ENCODE measurements at regions not wholly inside any gene's neighbourhood (a gene's known extent, or its start where the extent isn't known, plus 50 kb on each side); places are given as distances from the start of the nearest gene placed in this dataset.
"Not testable (repeated sequence)": the region's sequence is repeated elsewhere in the genome, so short reads cannot be mapped to it uniquely, and the experiment has no call there.

DNA sequence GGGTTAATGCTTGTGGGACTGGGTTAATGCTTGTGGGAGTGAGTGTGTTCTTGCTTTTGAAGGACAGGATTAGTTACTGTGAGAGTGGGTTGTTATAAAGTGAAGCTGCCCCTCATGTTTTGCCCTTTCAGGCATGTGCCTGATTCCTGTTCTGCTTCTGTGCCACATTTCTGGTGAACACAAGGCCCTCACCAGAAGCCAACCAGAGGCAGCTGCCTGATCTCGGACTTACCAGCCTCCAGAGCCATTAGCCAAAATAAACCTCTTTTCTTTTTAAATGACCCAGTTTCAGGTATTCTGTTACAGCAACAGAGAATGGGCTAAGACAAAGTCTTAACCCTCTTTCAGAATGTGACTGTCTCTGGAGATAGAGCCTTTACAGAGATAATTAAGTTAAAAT is 113.3 kb upstream of the TMTC4 start:
- ChIA-PET POLR2A (no interaction called here), CTCF (no interaction called here)
- H3K4me1 Mint-ChIP-seq (ENCODE audit: insufficient read depth, unreplicated experiment), result peaks cover 5% of the 10 kb centered on the region
- H3K27me3 Mint-ChIP-seq (ENCODE audit: insufficient read depth, unreplicated experiment), result no peaks in the 10 kb centered on the region
- DNase-seq (ENCODE audit: unreplicated experiment), result no peak
- TF ChIP-seq, protein P1, sequence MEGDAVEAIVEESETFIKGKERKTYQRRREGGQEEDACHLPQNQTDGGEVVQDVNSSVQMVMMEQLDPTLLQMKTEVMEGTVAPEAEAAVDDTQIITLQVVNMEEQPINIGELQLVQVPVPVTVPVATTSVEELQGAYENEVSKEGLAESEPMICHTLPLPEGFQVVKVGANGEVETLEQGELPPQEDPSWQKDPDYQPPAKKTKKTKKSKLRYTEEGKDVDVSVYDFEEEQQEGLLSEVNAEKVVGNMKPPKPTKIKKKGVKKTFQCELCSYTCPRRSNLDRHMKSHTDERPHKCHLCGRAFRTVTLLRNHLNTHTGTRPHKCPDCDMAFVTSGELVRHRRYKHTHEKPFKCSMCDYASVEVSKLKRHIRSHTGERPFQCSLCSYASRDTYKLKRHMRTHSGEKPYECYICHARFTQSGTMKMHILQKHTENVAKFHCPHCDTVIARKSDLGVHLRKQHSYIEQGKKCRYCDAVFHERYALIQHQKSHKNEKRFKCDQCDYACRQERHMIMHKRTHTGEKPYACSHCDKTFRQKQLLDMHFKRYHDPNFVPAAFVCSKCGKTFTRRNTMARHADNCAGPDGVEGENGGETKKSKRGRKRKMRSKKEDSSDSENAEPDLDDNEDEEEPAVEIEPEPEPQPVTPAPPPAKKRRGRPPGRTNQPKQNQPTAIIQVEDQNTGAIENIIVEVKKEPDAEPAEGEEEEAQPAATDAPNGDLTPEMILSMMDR (IDR thresholded peaks at IDR 0.05; ENCODE audit: unreplicated experiment), result no peak
- intact Hi-C loops (cut with micrococcal nuclease), result no loop called here
- H3K36me3 Mint-ChIP-seq (ENCODE audit: insufficient read depth, unreplicated experiment), result no peaks in the 10 kb centered on the region
- H3K4me3 Mint-ChIP-seq (ENCODE audit: unreplicated experiment), result no peak overlapping the region
- BruUV-seq (replicated peaks), result no TSS peak
- H3K9me3 Mint-ChIP-seq (ENCODE audit: unreplicated experiment), result no peaks in the 10 kb centered on the region
- H3K27ac Mint-ChIP-seq (ENCODE audit: low read depth, unreplicated experiment), result no peak overlapping the region

- H3K9me3 Mint-ChIP-seq (ENCODE audit: unreplicated experiment); H3K36me3 Mint-ChIP-seq (ENCODE audit: insufficient read depth, unreplicated experiment); H3K27ac Mint-ChIP-seq (ENCODE audit: low read depth, unreplicated experiment); POLR2A ChIA-PET; BruUV-seq (replicated peaks); CTCF ChIA-PET; H3K27me3 Mint-ChIP-seq (ENCODE audit: insufficient read depth, unreplicated experiment); DNase-seq (ENCODE audit: unreplicated experiment); H3K4me3 Mint-ChIP-seq (ENCODE audit: unreplicated experiment); H3K4me1 Mint-ChIP-seq (ENCODE audit: insufficient read depth, unreplicated experiment); intact Hi-C loops (cut with micrococcal nuclease): not testable (repeated sequence)
These were observed 102.1 kb upstream of the TMTC4 start for GRCh38 chr13:100776686-100777085.

DNA sequence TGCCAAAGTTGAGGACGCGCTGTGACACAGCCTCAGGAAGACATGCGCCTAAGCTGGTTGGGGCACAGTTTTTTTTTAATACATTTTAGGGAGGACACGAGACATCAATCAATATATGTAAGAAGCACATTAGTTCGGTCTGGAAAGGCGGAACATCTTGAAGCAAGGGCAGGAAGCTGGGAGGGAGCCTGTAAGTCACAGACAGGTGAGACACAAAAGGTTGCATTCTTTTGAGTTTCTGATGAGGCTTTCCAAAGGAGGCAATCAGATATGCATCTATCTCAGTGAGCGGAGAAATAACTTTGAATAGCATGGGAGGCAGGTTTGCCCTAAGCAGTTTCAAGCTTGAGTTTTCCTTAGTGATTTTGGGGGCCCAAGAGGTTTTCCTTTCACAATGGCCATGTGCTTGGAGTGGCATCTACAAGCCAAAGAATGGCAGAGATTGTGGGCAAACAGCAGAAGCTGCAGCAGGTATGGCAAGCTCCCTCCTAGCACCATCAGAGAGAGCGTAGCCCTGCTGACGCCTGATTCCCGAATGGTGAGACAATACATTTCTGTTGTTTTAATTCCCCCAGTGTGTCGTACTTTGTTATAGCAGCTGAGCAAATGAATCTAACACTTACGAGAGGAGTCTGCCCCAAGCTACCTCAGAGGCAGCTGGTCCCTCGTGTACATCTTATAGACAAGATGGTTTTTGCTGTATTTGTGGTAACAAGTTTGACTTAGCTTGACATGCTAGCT is 99.5 kb upstream of the TMTC4 start:
- Mint-ChIP-seq H3K4me3 (ENCODE audit: unreplicated experiment) (no peak overlapping the region), H3K27me3 (ENCODE audit: insufficient read depth, unreplicated experiment) (no peaks in the 10 kb centered on the region), H3K9me3 (ENCODE audit: unreplicated experiment) (no peaks in the 10 kb centered on the region), H3K4me1 (ENCODE audit: insufficient read depth, unreplicated experiment) (peaks cover 6% of the 10 kb centered on the region), H3K36me3 (ENCODE audit: insufficient read depth, unreplicated experiment) (peaks cover 6% of the 10 kb centered on the region), H3K27ac (ENCODE audit: low read depth, unreplicated experiment) (no peak overlapping the region)
- TF ChIP-seq, protein P1 (IDR thresholded peaks at IDR 0.05; ENCODE audit: unreplicated experiment), result no peak
- DNase-seq (ENCODE audit: unreplicated experiment), result no peak
- intact Hi-C loops (cut with micrococcal nuclease), result no loop called here
- ChIA-PET CTCF (interaction anchor here (0.5 kb wide), 1 partner anchor 149 kb away, joined by 3 read pairs; no protein-coding TSS in a partner anchor), POLR2A (interaction anchor here (1.3 kb wide), 1 partner anchor 51 kb away, joined by 3 read pairs; no protein-coding TSS in a partner anchor)
- no TSS peak for BruUV-seq (replicated peaks)

GRCh38 chr13:100773429-100773828 is 98.8 kb upstream of the TMTC4 start:
- H3K4me1 Mint-ChIP-seq (ENCODE audit: insufficient read depth, unreplicated experiment), result peaks cover 6% of the 10 kb centered on the region

More at GRCh38 chr13:100773429-100773828, 98.8 kb upstream of the TMTC4 start:
- DNase-seq (ENCODE audit: unreplicated experiment), result no peak
- no TSS peak for BruUV-seq (replicated peaks)
- H3K4me3 Mint-ChIP-seq (ENCODE audit: unreplicated experiment), result no peak overlapping the region
- TF ChIP-seq, protein P1 (IDR thresholded peaks at IDR 0.05; ENCODE audit: unreplicated experiment), result no peak
- intact Hi-C loops (cut with micrococcal nuclease), result no loop called here
- ChIA-PET POLR2A (interaction anchor here (1.3 kb wide), 1 partner anchor 52 kb away, joined by 3 read pairs; no protein-coding TSS in a partner anchor), CTCF (no interaction called here)
- peaks cover 6% of the 10 kb centered on the region for H3K36me3 Mint-ChIP-seq (ENCODE audit: insufficient read depth, unreplicated experiment)
- H3K9me3 Mint-ChIP-seq (ENCODE audit: unreplicated experiment), result no peaks in the 10 kb centered on the region
- no peak overlapping the region for H3K27ac Mint-ChIP-seq (ENCODE audit: low read depth, unreplicated experiment)
- no peaks in the 10 kb centered on the region for H3K27me3 Mint-ChIP-seq (ENCODE audit: insufficient read depth, unreplicated experiment)
